Esophagus squamous epithelium (tissue), 5 donors: ENCODE measurements at regions not wholly inside any gene's neighbourhood (a gene's known extent, or its start where the extent isn't known, plus 50 kb on each side); places are given as distances from the start of the nearest gene placed in this dataset.

Experiments
- DNase-seq: peaks from one replicate; lab custom pipeline; 2025; lab: John Stamatoyannopoulos, UW
- H3K27ac ChIP-seq, 4 donors: fragments of 200-600 bp; sonication (generic); one replicate each; pipeline ENCODE4 v1.5.1; 2016 to 2019; ENCODE audit warnings: mild to moderate bottlenecking in 1 of 4
- H3K27me3 ChIP-seq, 4 donors: fragments of 200-600 bp; sonication (generic); 1 replicate in 3 of 4; 2 replicates in 1 of 4; pipeline versions ENCODE4 v1.5.1 to v1.6.0; 2017 to 2021; ENCODE audit warnings: antibody characterized with exemption in 1 of 4
- H3K36me3 ChIP-seq, 3 donors: fragments of 200-600 bp; sonication (generic); one replicate each; pipeline ENCODE4 v1.5.1; 2016 to 2019
- H3K4me1 ChIP-seq, 3 donors: fragments of 200-600 bp; sonication (generic); one replicate each; pipeline ENCODE4 v1.5.1; 2017 to 2019
- H3K4me3 ChIP-seq, 4 donors: fragments of 200-600 bp; sonication (generic); 1 replicate in 3 of 4; 2 replicates in 1 of 4; pipeline ENCODE4 v1.5.1; 2016 to 2019; ENCODE audit warnings: mild to moderate bottlenecking in 2 of 4, moderate library complexity in 1 of 4
- H3K9me3 ChIP-seq, 3 donors: fragments of 200-600 bp; sonication (generic); one replicate each; pipeline ENCODE4 v1.5.1; 2016 to 2019
- CTCF ChIP-seq, 6 experiments: fragments of 450-650 bp in 4 of 6; fragments of 200-600 bp in 2 of 6; sonication (generic) in 2 of 6; IDR thresholded peaks; one replicate each; pipeline ENCODE4 v1.5.1; 2016 to 2019; ENCODE audit warnings: antibody characterized with exemption in 6 of 6, mild to moderate bottlenecking in 4 of 6, moderate library complexity in 4 of 6
- POLR2A ChIP-seq, 4 donors: fragments of 450-650 bp; IDR thresholded peaks; one replicate each; pipeline ENCODE4 v1.6.1; 2017; ENCODE audit warnings: antibody characterized with exemption in 4 of 4, mild to moderate bottlenecking in 4 of 4, moderate library complexity in 3 of 4
- WGBS, 2 donors: methylation state at CpG; one replicate each; pipeline ENCODE4 v1.1.5; 2018; 5-methylcytosine and 5-hydroxymethylcytosine counted together
- intact Hi-C: fragments of 100-400 bp; cut with DNase I; formaldehyde crosslinking; loops from one replicate; pipeline ENCODE4 v1.15.0; 2022
- donor health status: DM: yes; HTN: yes; CAD: no.

- DNase-seq = no peak
- Histone ChIP-seq H3K4me3 (no peak overlapping the region), H3K9me3 (no peaks in the 10 kb centered on the region), H3K36me3 (no peaks in the 10 kb centered on the region), H3K27ac (no peak overlapping the region), H3K27me3 (no peaks in the 10 kb centered on the region), H3K4me1 (no peaks in the 10 kb centered on the region)
- WGBS, 2 donors = 48 to 56% methylated on average over 4 of the region's 4 CpGs
- intact Hi-C loops = no loop called here
- TF ChIP-seq POLR2A (IDR thresholded peaks at IDR 0.05) = no peak
- no peak for TF ChIP-seq CTCF (IDR thresholded peaks at IDR 0.05)
These were observed 98.2 kb upstream of the GCFC2 start for GRCh38 chr2:75808793-75809535.

- intact Hi-C loops = no loop called here
- TF ChIP-seq CTCF (IDR thresholded peaks at IDR 0.05) (no peak), POLR2A (IDR thresholded peaks at IDR 0.05) (no peak)
- Histone ChIP-seq H3K27ac (no peak overlapping the region), H3K27me3 (no peaks in the 10 kb centered on the region), H3K4me1 (no peaks in the 10 kb centered on the region), H3K4me3 (no peak overlapping the region), H3K36me3 (no peaks in the 10 kb centered on the region), H3K9me3 (no peaks in the 10 kb centered on the region)
- 41 to 44% methylated on average over 2 of the region's 2 CpGs for WGBS, 2 donors
- DNase-seq = no peak
These were observed 97.3 kb upstream of the GCFC2 start for GRCh38 chr2:75807992-75808391.

GRCh38 chr2:75801234-75801982 is 90.7 kb upstream of the GCFC2 start:
- intact Hi-C loops = no loop called here
- Histone ChIP-seq H3K4me1 (no peaks in the 10 kb centered on the region), H3K27me3 (no peaks in the 10 kb centered on the region), H3K9me3 (no peaks in the 10 kb centered on the region), H3K27ac (no peak overlapping the region), H3K4me3 (no peak overlapping the region), H3K36me3 (no peaks in the 10 kb centered on the region)
- TF ChIP-seq POLR2A (IDR thresholded peaks at IDR 0.05) (no peak), CTCF (IDR thresholded peaks at IDR 0.05) (no peak)
- DNase-seq = no peak
- WGBS, 2 donors = 60 to 71% methylated on average over 2 of the region's 2 CpGs

- WGBS, 2 donors = 75 to 76% methylated on average over 7 to 8 of the region's 8 CpGs
- DNase-seq = no peak
- intact Hi-C loops = no loop called here
- no peak for TF ChIP-seq POLR2A (IDR thresholded peaks at IDR 0.05)
- no peak for TF ChIP-seq CTCF (IDR thresholded peaks at IDR 0.05)
- H3K36me3 ChIP-seq = no peaks in the 10 kb centered on the region
- no peaks in the 10 kb centered on the region for H3K27me3 ChIP-seq
- H3K9me3 ChIP-seq = no peaks in the 10 kb centered on the region
- no peaks in the 10 kb centered on the region for H3K4me1 ChIP-seq
- H3K4me3 ChIP-seq = no peak overlapping the region
- no peak overlapping the region for H3K27ac ChIP-seq
These were observed 89.7 kb upstream of the GCFC2 start for GRCh38 chr2:75800456-75800855.

GRCh38 chr2:75799859-75800258 is 89.1 kb upstream of the GCFC2 start:
- 11 to 39% methylated on average over 2 to 4 of the region's 4 CpGs for WGBS, 2 donors
- intact Hi-C loops = no loop called here

More at GRCh38 chr2:75799859-75800258, 89.1 kb upstream of the GCFC2 start:
- no peak for DNase-seq
- no peaks in the 10 kb centered on the region for H3K36me3 ChIP-seq
- no peak overlapping the region for H3K27ac ChIP-seq
- TF ChIP-seq POLR2A (IDR thresholded peaks at IDR 0.05) = no peak
- no peak for TF ChIP-seq CTCF (IDR thresholded peaks at IDR 0.05)
- no peaks in the 10 kb centered on the region for H3K9me3 ChIP-seq
- no peaks in the 10 kb centered on the region for H3K27me3 ChIP-seq
- H3K4me1 ChIP-seq = no peaks in the 10 kb centered on the region
- H3K4me3 ChIP-seq = no peak overlapping the region
